ENCODE measurements at regions not wholly inside any gene's neighbourhood (a gene's known extent, or its start where the extent isn't known, plus 50 kb on each side); places are given as distances from the start of the nearest gene placed in this dataset.

GRCh38 chrX:87727620-87728019 lies 210.0 kb downstream of the KLHL4 start:
- no peaks in the 10 kb centered on the region; the same call in none of the 2 replicates for H3K9me3 Mint-ChIP-seq
- H3K27ac Mint-ChIP-seq = no peak overlapping the region
- no peak for TF ChIP-seq CTCF (IDR thresholded peaks at IDR 0.05)
- H3K27me3 Mint-ChIP-seq (ENCODE audit: insufficient read depth) = no peaks in the 10 kb centered on the region
- no peaks in the 10 kb centered on the region for H3K4me1 Mint-ChIP-seq (ENCODE audit: low read depth)
- H3K36me3 Mint-ChIP-seq (ENCODE audit: low read depth) = no peaks in the 10 kb centered on the region
- no peak for DNase-seq
- no peak overlapping the region for H3K4me3 Mint-ChIP-seq

DNA sequence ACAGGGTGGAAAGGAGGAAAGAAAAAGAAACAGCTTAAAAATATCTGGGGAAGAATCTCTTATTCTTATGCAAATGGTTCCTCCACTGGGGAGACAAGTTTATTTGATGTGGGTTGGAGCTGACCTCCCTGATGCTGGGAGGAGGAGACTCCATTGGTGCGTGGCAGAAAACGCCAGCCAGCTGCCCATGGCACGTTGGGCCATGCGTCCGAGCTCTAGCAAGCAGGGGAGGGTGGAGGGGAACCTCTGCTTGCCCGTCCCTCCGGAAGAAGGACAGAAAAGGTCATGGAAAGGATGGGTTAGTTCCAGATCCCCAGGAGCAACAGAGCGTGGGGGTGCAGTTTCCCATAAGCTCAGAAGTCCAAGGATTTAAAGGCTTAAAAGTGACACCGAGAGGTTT lies 210.4 kb downstream of the KLHL4 start:
- Mint-ChIP-seq H3K4me3 (no peak overlapping the region), H3K9me3 (no peaks in the 10 kb centered on the region; the same call in none of the 2 replicates), H3K27me3 (ENCODE audit: insufficient read depth) (no peaks in the 10 kb centered on the region), H3K36me3 (ENCODE audit: low read depth) (no peaks in the 10 kb centered on the region), H3K4me1 (ENCODE audit: low read depth) (no peaks in the 10 kb centered on the region), H3K27ac (no peak overlapping the region)
- TF ChIP-seq CTCF (IDR thresholded peaks at IDR 0.05) = no peak
- no peak for DNase-seq

GRCh38 chrX:87728459-87728858 lies 210.9 kb downstream of the KLHL4 start:
- no peaks in the 10 kb centered on the region for H3K4me1 Mint-ChIP-seq (ENCODE audit: low read depth)
- H3K27ac Mint-ChIP-seq = no peak overlapping the region
- H3K36me3 Mint-ChIP-seq (ENCODE audit: low read depth) = no peaks in the 10 kb centered on the region
- no peaks in the 10 kb centered on the region; the same call in none of the 2 replicates for H3K9me3 Mint-ChIP-seq
- H3K4me3 Mint-ChIP-seq = no peak overlapping the region
- TF ChIP-seq CTCF (IDR thresholded peaks at IDR 0.05) = no peak
- no peaks in the 10 kb centered on the region for H3K27me3 Mint-ChIP-seq (ENCODE audit: insufficient read depth)
- DNase-seq = no peak

DNA sequence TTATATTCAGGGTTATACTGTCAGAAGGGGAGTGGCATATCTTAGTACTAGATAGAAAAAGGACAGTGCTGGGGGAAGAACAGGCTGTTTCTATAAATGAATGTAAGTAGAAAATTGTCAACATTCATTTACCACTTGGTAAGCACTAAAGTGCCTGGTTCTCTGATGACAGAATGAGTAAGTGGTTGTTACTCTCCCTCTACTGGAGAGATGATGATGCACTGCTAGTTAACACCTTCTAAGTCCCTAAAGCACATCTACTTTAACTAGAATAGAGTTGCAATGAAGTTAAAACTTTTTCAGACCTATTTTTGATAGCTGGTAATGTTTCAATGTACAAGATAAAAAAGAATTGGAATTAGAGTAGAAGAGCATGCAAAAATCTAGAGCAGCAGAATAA lies 214.5 kb downstream of the KLHL4 start:
- H3K36me3 Mint-ChIP-seq (ENCODE audit: low read depth) = no peaks in the 10 kb centered on the region
- no peak overlapping the region for H3K4me3 Mint-ChIP-seq
- no peaks in the 10 kb centered on the region for H3K27me3 Mint-ChIP-seq (ENCODE audit: insufficient read depth)
- no peak for TF ChIP-seq CTCF (IDR thresholded peaks at IDR 0.05)
- no peaks in the 10 kb centered on the region for H3K4me1 Mint-ChIP-seq (ENCODE audit: low read depth)
- H3K9me3 Mint-ChIP-seq = no peaks in the 10 kb centered on the region; the same call in 1 of the 2 replicates
- H3K27ac Mint-ChIP-seq = no peak overlapping the region
- DNase-seq = no peak

GRCh38 chrX:87736576-87736975 lies 219.0 kb downstream of the KLHL4 start:
- no peaks in the 10 kb centered on the region for H3K4me1 Mint-ChIP-seq (ENCODE audit: low read depth)
- no peaks in the 10 kb centered on the region for H3K36me3 Mint-ChIP-seq (ENCODE audit: low read depth)
- H3K9me3 Mint-ChIP-seq = no peaks in the 10 kb centered on the region; the same call in 1 of the 2 replicates
- no peaks in the 10 kb centered on the region for H3K27me3 Mint-ChIP-seq (ENCODE audit: insufficient read depth)
- no peak for TF ChIP-seq CTCF (IDR thresholded peaks at IDR 0.05)
- H3K27ac Mint-ChIP-seq = no peak overlapping the region
- H3K4me3 Mint-ChIP-seq = no peak overlapping the region
- no peak for DNase-seq

- H3K27ac Mint-ChIP-seq = no peak overlapping the region
- H3K27me3 Mint-ChIP-seq (ENCODE audit: insufficient read depth) = no peaks in the 10 kb centered on the region
- H3K4me1 Mint-ChIP-seq (ENCODE audit: low read depth) = no peaks in the 10 kb centered on the region
- H3K4me3 Mint-ChIP-seq = no peak overlapping the region
- DNase-seq = no peak
- H3K9me3 Mint-ChIP-seq = no peaks in the 10 kb centered on the region
- no peak for TF ChIP-seq CTCF (IDR thresholded peaks at IDR 0.05)
- no peaks in the 10 kb centered on the region for H3K36me3 Mint-ChIP-seq (ENCODE audit: low read depth)
Measured at GRCh38 chrX:87744391-87744790, 226.8 kb downstream of the KLHL4 start.
